H9 (cell line): ENCODE measurements at regions not wholly inside any gene's neighbourhood (a gene's known extent, or its start where the extent isn't known, plus 50 kb on each side); places are given as distances from the start of the nearest gene placed in this dataset.

ENCODE experiments used
- DNase-seq: peaks from one replicate; pipeline ENCODE4 v3.0.0-alpha.2; 2017
- H2AFZ ChIP-seq: one replicate; pipeline ENCODE4 v1.6.1; 2013; ENCODE audit warnings: mild to moderate bottlenecking, low read length, control low read depth, moderate library complexity
- H2AK5ac ChIP-seq: 2 replicates; pipeline ENCODE4 v1.6.1; 2013; ENCODE audit warnings: low read length, control low read depth, mixed read lengths; ENCODE audit not compliant: insufficient read length
- H2BK120ac ChIP-seq: one replicate; pipeline ENCODE4 v1.6.1; 2013; ENCODE audit warnings: low read depth, mild to moderate bottlenecking, low read length, control low read depth, inconsistent platforms; ENCODE audit not compliant: poor library complexity, severe bottlenecking
- H2BK12ac ChIP-seq: 2 replicates; pipeline ENCODE4 v1.6.1; 2013; ENCODE audit warnings: low read length, control low read depth, mixed read lengths, low read depth; ENCODE audit not compliant: insufficient read length
- H2BK15ac ChIP-seq: 2 replicates; pipeline ENCODE4 v1.6.1; 2013; ENCODE audit warnings: low read depth, low read length, control low read depth
- H2BK20ac ChIP-seq: one replicate; pipeline ENCODE4 v1.6.1; 2013; ENCODE audit warnings: low read depth, mild to moderate bottlenecking, low read length, control low read depth, inconsistent platforms; ENCODE audit not compliant: poor library complexity, severe bottlenecking
- H2BK5ac ChIP-seq: 2 replicates; pipeline ENCODE4 v1.6.1; 2013; ENCODE audit warnings: low read length, control low read depth, mixed read lengths; ENCODE audit not compliant: insufficient read length
- H3K14ac ChIP-seq: 2 replicates; pipeline ENCODE4 v1.6.1; 2013; ENCODE audit warnings: low read length, control low read depth; ENCODE audit not compliant: insufficient read depth
- H3K18ac ChIP-seq: 2 replicates; pipeline ENCODE4 v1.6.1; 2013; ENCODE audit warnings: low read depth, mild to moderate bottlenecking, mixed read lengths, low read length, control low read depth; ENCODE audit not compliant: insufficient read length
- H3K23ac ChIP-seq: 2 replicates; pipeline ENCODE4 v1.6.1; 2013; ENCODE audit warnings: low read length, control low read depth, mixed read lengths, low read depth; ENCODE audit not compliant: insufficient read length
- H3K23me2 ChIP-seq: 2 replicates; pipeline ENCODE4 v1.6.1; 2013; ENCODE audit warnings: low read depth, mild to moderate bottlenecking, mixed read lengths, low read length, control low read depth; ENCODE audit not compliant: insufficient read length, poor library complexity, severe bottlenecking
- H3K27ac ChIP-seq: 2 replicates; pipeline ENCODE4 v1.5.1; 2013; ENCODE audit warnings: low read length, control low read depth, mixed read lengths, low read depth; ENCODE audit not compliant: insufficient read length
- H3K27me3 ChIP-seq: 2 replicates; pipeline ENCODE4 v1.6.1; 2013; ENCODE audit warnings: low read length, control low read depth, inconsistent platforms; ENCODE audit not compliant: insufficient read depth
- H3K4ac ChIP-seq: 2 replicates; pipeline ENCODE4 v1.6.1; 2013; ENCODE audit warnings: low read depth, mild to moderate bottlenecking, control low read depth, inconsistent platforms, low read length, moderate library complexity
- H3K4me1 ChIP-seq: 2 replicates; pipeline ENCODE4 v1.6.1; 2013; ENCODE audit warnings: low read length, control low read depth, inconsistent platforms; ENCODE audit not compliant: insufficient read depth
- H3K4me2 ChIP-seq: 2 replicates; pipeline ENCODE4 v1.6.1; 2013; ENCODE audit warnings: low read length, control low read depth, mixed read lengths; ENCODE audit not compliant: insufficient read length, insufficient read depth
- H3K56ac ChIP-seq: 2 replicates; pipeline ENCODE4 v1.6.1; 2013; ENCODE audit warnings: low read depth, mild to moderate bottlenecking, mixed read lengths, low read length, control low read depth; ENCODE audit not compliant: insufficient read length
- H3K79me1 ChIP-seq: 2 replicates; pipeline ENCODE4 v1.6.1; 2013; ENCODE audit warnings: low read depth, mild to moderate bottlenecking, moderate library complexity, low read length, control low read depth, inconsistent platforms; ENCODE audit not compliant: insufficient read depth, poor library complexity, severe bottlenecking
- H3K79me2 ChIP-seq: 2 replicates; pipeline ENCODE4 v1.6.1; 2013; ENCODE audit warnings: low read length, control low read depth, inconsistent platforms; ENCODE audit not compliant: insufficient read depth
- H3K9ac ChIP-seq: 2 replicates; pipeline ENCODE4 v1.6.1; 2013; ENCODE audit warnings: low read length, control low read depth, mixed read lengths; ENCODE audit not compliant: insufficient read length; ENCODE audit errors: extremely low read depth
- H3K9me3 ChIP-seq: one replicate; pipeline ENCODE4 v1.6.1; 2013; ENCODE audit warnings: low read depth, low read length, inconsistent platforms; ENCODE audit not compliant: control insufficient read depth
- H3T11ph ChIP-seq: one replicate; pipeline ENCODE4 v1.6.1; 2013; ENCODE audit warnings: mild to moderate bottlenecking, low read length, control low read depth, inconsistent platforms
- H4K20me1 ChIP-seq: one replicate; pipeline ENCODE4 v1.6.1; 2013; ENCODE audit not compliant: control insufficient read depth, insufficient read length, insufficient read depth
- H4K5ac ChIP-seq: 2 replicates; pipeline ENCODE4 v1.6.1; 2013; ENCODE audit warnings: low read depth, mild to moderate bottlenecking, mixed read lengths, low read length, control low read depth; ENCODE audit not compliant: insufficient read length
- H4K8ac ChIP-seq: replicated peaks from 2 replicates; pipeline ENCODE4 v1.6.1; 2013; ENCODE audit warnings: low read length, control low read depth, mixed read lengths, low read depth; ENCODE audit not compliant: insufficient read length
- H4K91ac ChIP-seq: 2 replicates; pipeline ENCODE4 v1.6.1; 2013; ENCODE audit warnings: low read depth, mild to moderate bottlenecking, moderate library complexity, mixed read lengths, low read length, control low read depth; ENCODE audit not compliant: insufficient read length
- H3K27ac Mint-ChIP-seq, 3 experiments: 2 replicates in 2 of 3; 3 replicates in 1 of 3; pipeline ENCODE4 v1.8.0; 2020 to 2021; ENCODE audit warnings: mixed read lengths in 3 of 3, mild to moderate bottlenecking in 1 of 3, moderate library complexity in 1 of 3
- H3K27me3 Mint-ChIP-seq: 2 replicates; pipeline ENCODE4 v1.8.0; 2021; ENCODE audit warnings: low read depth, mild to moderate bottlenecking, moderate library complexity, mixed read lengths
- H3K36me3 Mint-ChIP-seq, 3 experiments: 2 replicates in 2 of 3; 3 replicates in 1 of 3; pipeline ENCODE4 v1.8.0; 2020 to 2021; ENCODE audit warnings: low read depth in 3 of 3, mixed read lengths in 3 of 3; ENCODE audit not compliant: insufficient read depth in 1 of 3
- H3K4me1 Mint-ChIP-seq, 2 experiments: 2 replicates each; pipeline ENCODE4 v1.8.0; 2020; ENCODE audit warnings: mixed read lengths in 2 of 2
- H3K4me3 Mint-ChIP-seq, 2 experiments: 2 replicates in 1 of 2; 3 replicates in 1 of 2; pipeline ENCODE4 v1.8.0; 2020 to 2021; ENCODE audit warnings: mild to moderate bottlenecking in 2 of 2, mixed read lengths in 2 of 2, moderate library complexity in 1 of 2
- H3K9me3 Mint-ChIP-seq, 2 experiments: 2 replicates in 1 of 2; 3 replicates in 1 of 2; pipeline ENCODE4 v1.8.0; 2020; ENCODE audit warnings: mild to moderate bottlenecking in 2 of 2, mixed read lengths in 2 of 2, moderate library complexity in 1 of 2
- whole genome bisulfite sequencing: extraction: QIAGEN DNeasy Blood & Tissue Kit; methylation state at CpG from one replicate; pipeline ENCODE4 v1.1.7; 2013; ENCODE audit warnings: missing lambda C conversion rate, low lambda C conversion rate, mixed read lengths; ENCODE audit not compliant: insufficient read length; ENCODE audit errors: extremely low coverage; 5-methylcytosine and 5-hydroxymethylcytosine counted together
- TF ChIP-seq, protein P1 (sequence below): fragments of 200-600 bp; sonication (generic); conservative IDR thresholded peaks from 3 replicates; pipeline ENCODE4 v1.8.0; 2021; ENCODE audit warnings: antibody characterized with exemption, mild to moderate bottlenecking

DNA sequence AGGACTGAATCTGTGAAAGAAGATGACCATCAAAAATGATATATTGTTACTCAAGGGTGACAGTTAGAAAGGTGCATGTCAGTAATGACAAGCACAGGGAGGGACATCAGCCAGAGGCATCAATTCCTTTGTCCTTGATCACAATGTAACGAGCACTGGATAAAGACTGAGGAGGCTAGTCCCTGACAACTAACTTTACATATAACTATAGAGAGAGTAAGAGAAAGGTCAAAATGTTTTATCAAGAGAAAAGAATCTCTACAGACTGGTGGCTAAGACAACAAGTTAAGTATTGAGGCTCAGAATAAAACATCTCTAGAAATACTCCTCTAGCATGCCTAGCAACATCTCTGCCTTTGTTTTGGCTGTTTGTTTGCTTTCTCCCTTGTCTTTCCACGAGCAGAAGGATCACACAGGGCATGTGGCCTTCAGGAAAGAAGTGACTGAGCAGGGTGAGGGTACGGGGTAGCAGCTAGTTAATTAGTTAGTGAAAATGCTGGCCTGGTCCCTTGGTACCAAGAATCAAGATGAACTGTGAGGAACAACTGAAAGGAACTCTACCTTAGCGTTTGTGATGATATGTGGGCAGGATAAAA, 724.1 kb upstream of the MEF2C start:
- peak overlapping the region; percentile 12 to 90 (median 73); a peak in 3 of 7 replicates for H3K27ac Mint-ChIP-seq
- Histone ChIP-seq H3K4me1 (no peaks in the 10 kb centered on the region), H3K56ac (no peak overlapping the region), H3K79me2 (no peaks in the 10 kb centered on the region), H3K9ac (no peak overlapping the region), H3K9me3 (no peaks in the 10 kb centered on the region), H4K91ac (no peak overlapping the region), H4K20me1 (no peaks in the 10 kb centered on the region), H3K18ac (no peak overlapping the region), H4K5ac (no peak overlapping the region), H2AK5ac (no peak overlapping the region), H3T11ph (no peak overlapping the region), H3K23me2 (no peaks in the 10 kb centered on the region), H2BK20ac (no peak overlapping the region), H2BK15ac (no peak overlapping the region), H3K79me1 (no peaks in the 10 kb centered on the region), H2BK12ac (no peak overlapping the region), H3K4me2 (no peak overlapping the region), H4K8ac (no peak overlapping the region), H3K4ac (no peak overlapping the region), H2BK120ac (no peak overlapping the region), H2AFZ (no peak overlapping the region), H3K27ac (no peak overlapping the region), H2BK5ac (no peak overlapping the region), H3K23ac (no peak overlapping the region), H3K27me3 (no peaks in the 10 kb centered on the region), H3K14ac (no peak overlapping the region)
- H3K36me3 Mint-ChIP-seq = peaks cover 2 to 7% (median 2%) of the 10 kb centered on the region in 3 experiments; a peak in 4 of 7 replicates
- no peak overlapping the region for H3K4me3 Mint-ChIP-seq
- DNase-seq = no peak
- TF ChIP-seq, protein P1, sequence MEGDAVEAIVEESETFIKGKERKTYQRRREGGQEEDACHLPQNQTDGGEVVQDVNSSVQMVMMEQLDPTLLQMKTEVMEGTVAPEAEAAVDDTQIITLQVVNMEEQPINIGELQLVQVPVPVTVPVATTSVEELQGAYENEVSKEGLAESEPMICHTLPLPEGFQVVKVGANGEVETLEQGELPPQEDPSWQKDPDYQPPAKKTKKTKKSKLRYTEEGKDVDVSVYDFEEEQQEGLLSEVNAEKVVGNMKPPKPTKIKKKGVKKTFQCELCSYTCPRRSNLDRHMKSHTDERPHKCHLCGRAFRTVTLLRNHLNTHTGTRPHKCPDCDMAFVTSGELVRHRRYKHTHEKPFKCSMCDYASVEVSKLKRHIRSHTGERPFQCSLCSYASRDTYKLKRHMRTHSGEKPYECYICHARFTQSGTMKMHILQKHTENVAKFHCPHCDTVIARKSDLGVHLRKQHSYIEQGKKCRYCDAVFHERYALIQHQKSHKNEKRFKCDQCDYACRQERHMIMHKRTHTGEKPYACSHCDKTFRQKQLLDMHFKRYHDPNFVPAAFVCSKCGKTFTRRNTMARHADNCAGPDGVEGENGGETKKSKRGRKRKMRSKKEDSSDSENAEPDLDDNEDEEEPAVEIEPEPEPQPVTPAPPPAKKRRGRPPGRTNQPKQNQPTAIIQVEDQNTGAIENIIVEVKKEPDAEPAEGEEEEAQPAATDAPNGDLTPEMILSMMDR = no peak
- H3K9me3 Mint-ChIP-seq = peaks cover 8 to 13% of the 10 kb centered on the region in 2 experiments; a peak in 4 of 5 replicates
- WGBS = no CpG with 5 or more reads among the region's 4 CpGs
- H3K27me3 Mint-ChIP-seq = no peaks in the 10 kb centered on the region
- H3K4me1 Mint-ChIP-seq = peaks cover 24 to 25% of the 10 kb centered on the region in 2 experiments
